Thoracic aorta (tissue), 2 donors: ENCODE measurements at regions not wholly inside any gene's neighbourhood (a gene's known extent, or its start where the extent isn't known, plus 50 kb on each side); places are given as distances from the start of the nearest gene placed in this dataset.

Source experiments
- ATAC-seq: fragments of 150-250 bp; one replicate; pipeline ENCODE4 v1.8.0; 2017; ENCODE audit warnings: low read depth; ENCODE audit not compliant: insufficient number of reproducible peaks, low FRiP score
- DNase-seq: peaks from one replicate; pipeline ENCODE4 v3.0.0-alpha.2; 2020; ENCODE audit warnings: low spot score
- H3K27ac ChIP-seq, 2 donors: fragments of 200-600 bp; sonication (generic); 1 replicate in 1 of 2; 2 replicates in 1 of 2; pipeline ENCODE4 v1.5.1; 2016; ENCODE audit warnings: mild to moderate bottlenecking in 2 of 2, moderate library complexity in 2 of 2
- H3K27me3 ChIP-seq: fragments of 200-600 bp; sonication (generic); replicated peaks from 2 replicates; pipeline ENCODE4 v1.6.0; 2016; ENCODE audit warnings: mild to moderate bottlenecking; ENCODE audit not compliant: insufficient read depth
- H3K36me3 ChIP-seq: fragments of 200-600 bp; sonication (generic); one replicate; pipeline ENCODE4 v1.5.1; 2016
- H3K4me1 ChIP-seq, 2 donors: fragments of 200-600 bp; sonication (generic); 1 replicate in 1 of 2; 2 replicates in 1 of 2; pipeline versions ENCODE4 v1.5.1 to v1.6.0; 2016; ENCODE audit warnings: low read depth in 2 of 2, mild to moderate bottlenecking in 1 of 2; ENCODE audit not compliant: control insufficient read depth in 1 of 2
- H3K4me3 ChIP-seq: fragments of 200-600 bp; sonication (generic); 2 replicates; pipeline ENCODE4 v1.5.1; 2016; ENCODE audit warnings: mild to moderate bottlenecking
- H3K9me3 ChIP-seq: fragments of 200-600 bp; sonication (generic); 2 replicates; pipeline ENCODE4 v1.5.1; 2016
- TF ChIP-seq, protein P1 (sequence below): fragments of 200-600 bp; sonication (generic); IDR thresholded peaks from one replicate; pipeline ENCODE4 v1.5.1; 2019; ENCODE audit warnings: antibody characterized with exemption

DNA sequence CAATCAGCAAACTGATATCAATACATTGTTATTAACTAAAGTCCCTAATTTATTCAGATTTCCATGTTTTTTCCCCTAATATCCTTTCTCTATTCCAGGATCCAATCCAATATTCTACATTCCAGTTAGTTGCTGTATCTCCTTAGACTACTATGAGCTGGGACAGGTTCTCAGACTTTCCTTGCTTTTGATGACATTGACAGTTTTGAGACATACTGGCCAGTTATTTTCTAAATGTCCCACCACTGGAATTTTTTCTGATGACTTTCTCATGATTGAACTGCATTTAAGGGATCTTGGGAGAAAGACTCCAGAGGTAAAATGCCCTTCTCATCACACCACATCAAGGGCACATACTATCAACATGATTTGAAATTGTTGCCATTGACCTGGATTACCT, 177.1 kb upstream of the MAF start:
- no peak overlapping the region for H3K27ac ChIP-seq
- TF ChIP-seq, protein P1, sequence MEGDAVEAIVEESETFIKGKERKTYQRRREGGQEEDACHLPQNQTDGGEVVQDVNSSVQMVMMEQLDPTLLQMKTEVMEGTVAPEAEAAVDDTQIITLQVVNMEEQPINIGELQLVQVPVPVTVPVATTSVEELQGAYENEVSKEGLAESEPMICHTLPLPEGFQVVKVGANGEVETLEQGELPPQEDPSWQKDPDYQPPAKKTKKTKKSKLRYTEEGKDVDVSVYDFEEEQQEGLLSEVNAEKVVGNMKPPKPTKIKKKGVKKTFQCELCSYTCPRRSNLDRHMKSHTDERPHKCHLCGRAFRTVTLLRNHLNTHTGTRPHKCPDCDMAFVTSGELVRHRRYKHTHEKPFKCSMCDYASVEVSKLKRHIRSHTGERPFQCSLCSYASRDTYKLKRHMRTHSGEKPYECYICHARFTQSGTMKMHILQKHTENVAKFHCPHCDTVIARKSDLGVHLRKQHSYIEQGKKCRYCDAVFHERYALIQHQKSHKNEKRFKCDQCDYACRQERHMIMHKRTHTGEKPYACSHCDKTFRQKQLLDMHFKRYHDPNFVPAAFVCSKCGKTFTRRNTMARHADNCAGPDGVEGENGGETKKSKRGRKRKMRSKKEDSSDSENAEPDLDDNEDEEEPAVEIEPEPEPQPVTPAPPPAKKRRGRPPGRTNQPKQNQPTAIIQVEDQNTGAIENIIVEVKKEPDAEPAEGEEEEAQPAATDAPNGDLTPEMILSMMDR, result no peak
- ATAC-seq, result no peak

DNA sequence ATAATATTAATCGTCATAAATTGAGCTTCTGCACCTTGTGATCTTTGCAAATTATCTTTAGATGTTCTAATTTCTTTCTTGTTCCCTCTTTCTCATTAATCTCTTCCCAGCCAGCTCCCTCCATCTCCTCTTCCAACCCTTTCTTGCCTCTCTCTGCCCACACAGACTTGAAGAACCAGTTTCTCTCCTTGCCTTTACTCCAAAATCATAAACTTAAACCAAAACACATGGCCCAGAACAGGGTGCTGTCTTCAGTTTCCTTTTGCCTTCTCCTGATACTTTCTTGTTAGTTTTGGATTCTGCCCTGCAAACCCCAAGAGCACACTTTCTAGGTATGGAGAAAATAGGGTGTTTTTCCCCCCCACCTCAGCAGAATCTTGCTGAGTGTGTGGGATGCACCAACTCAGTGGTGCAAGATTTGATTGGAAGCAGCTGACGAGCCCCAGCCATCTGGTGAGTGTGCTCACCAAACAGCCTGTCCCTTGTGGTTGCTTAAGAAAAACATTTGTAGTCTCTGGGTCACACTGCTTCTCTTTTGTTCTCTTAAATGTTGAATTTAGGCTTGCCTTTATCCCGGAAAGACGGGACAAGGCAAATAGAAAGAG, 175.8 kb upstream of the MAF start:
- Histone ChIP-seq H3K27me3 (no peaks in the 10 kb centered on the region), H3K9me3 (no peaks in the 10 kb centered on the region), H3K4me3 (no peak overlapping the region), H3K4me1 (no peaks in the 10 kb centered on the region), H3K36me3 (no peaks in the 10 kb centered on the region), H3K27ac (no peak overlapping the region)
- TF ChIP-seq, protein P1, result no peak
- no peak for ATAC-seq
- no peak for DNase-seq

More for the DNA sequence above, 177.1 kb upstream of the MAF start:
- Histone ChIP-seq H3K9me3 (no peaks in the 10 kb centered on the region), H3K4me3 (no peak overlapping the region), H3K27me3 (no peaks in the 10 kb centered on the region), H3K36me3 (no peaks in the 10 kb centered on the region), H3K4me1 (no peaks in the 10 kb centered on the region)
- no peak for DNase-seq

DNA sequence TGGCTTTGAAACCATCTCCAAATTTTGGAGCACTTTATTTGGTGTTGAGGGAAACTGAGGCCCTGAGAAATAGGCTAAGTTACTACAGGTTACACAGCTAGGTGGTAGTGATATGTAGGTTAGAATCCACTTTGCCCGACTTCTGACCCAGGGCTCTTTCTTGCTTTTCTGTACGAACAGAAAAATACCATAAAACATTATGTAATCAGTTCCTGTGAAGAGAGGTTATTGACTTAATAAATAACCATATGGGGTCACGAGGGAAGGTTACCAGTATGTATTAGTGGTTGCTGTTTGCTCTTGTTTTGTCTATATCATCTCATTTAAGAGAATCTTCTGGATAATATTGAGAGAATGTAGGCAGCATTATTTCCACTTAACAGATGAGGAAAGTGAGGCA, 172.2 kb upstream of the MAF start:
- no peak overlapping the region for H3K27ac ChIP-seq
- H3K36me3 ChIP-seq, result no peaks in the 10 kb centered on the region
- no peaks in the 10 kb centered on the region for H3K27me3 ChIP-seq
- no peak overlapping the region for H3K4me3 ChIP-seq
- ATAC-seq (no peak), DNase-seq (no peak)
- H3K9me3 ChIP-seq, result no peaks in the 10 kb centered on the region
- TF ChIP-seq, protein P1, result no peak
- H3K4me1 ChIP-seq, result peaks cover 9 to 20% of the 10 kb centered on the region in 2 donors

DNA sequence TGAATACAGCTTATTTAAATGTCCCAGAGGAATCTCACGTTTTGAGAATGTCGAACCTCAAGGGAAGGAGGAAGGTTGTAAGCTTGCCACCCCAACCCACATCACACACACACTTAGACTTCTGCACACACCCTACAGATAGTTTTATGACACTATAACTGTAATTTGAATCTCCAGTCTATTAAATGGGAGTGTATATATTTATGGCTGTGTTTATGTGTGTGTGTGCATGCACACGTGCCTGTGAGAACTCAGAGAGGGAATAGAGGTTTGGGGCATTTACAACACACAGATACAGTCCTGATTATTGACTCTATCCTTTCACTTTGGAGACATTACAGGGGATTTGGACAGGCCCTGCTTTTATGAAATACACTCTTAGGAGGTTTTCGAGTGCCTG, 171.5 kb upstream of the MAF start:
- Histone ChIP-seq H3K4me3 (no peak overlapping the region), H3K36me3 (no peaks in the 10 kb centered on the region), H3K27me3 (no peaks in the 10 kb centered on the region), H3K9me3 (no peaks in the 10 kb centered on the region), H3K4me1 (peaks cover 9 to 26% of the 10 kb centered on the region in 2 donors), H3K27ac (no peak overlapping the region)
- TF ChIP-seq, protein P1, result no peak
- ATAC-seq (no peak), DNase-seq (no peak)

DNA sequence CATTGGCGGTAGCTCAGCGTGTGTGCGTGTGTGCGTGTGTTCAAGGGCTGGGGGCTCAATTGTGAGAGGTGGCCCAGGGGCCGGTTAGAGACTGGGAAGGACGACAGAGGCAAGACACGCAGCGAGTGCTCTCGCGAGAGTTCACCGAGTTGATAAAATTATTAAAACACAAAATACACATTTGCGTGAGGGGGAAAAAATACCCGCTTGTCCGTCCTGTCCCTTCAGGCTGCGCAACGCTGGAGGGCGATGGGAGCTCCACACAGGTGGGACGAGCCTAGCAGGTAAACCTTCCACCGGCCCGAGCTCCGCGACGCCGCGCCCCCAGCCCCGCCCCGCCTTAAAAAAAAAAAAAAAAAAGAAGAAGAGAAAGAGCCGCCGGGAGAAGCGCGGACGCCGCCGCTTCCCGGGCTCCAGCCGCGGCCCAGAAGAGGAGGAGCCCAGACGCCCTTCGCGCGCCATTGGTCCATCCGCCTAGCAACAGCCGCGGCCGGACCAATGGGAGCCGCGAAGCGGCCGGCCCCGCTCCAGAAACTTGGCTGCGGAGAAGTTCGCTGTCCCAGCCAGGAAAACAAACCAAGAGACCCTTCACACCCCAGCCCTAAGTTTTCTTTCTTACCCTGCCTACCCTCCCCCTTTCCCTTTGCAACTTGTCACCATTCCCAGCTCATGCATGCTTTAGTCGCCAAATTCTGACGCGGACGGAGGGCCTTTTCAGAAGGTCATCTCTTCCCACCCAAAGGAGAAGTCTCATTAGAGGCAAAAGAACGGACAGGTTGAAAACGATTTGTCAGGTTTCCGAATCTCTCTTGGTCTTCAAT, 169.9 kb upstream of the MAF start:
- H3K4me1 ChIP-seq, result peaks cover 9 to 26% of the 10 kb centered on the region in 2 donors
- H3K36me3 ChIP-seq, result no peaks in the 10 kb centered on the region
- H3K9me3 ChIP-seq, result no peaks in the 10 kb centered on the region
- ATAC-seq (peak; percentile 66), DNase-seq (peak; percentile 61)
- H3K27me3 ChIP-seq, result no peaks in the 10 kb centered on the region
- TF ChIP-seq, protein P1, result no peak
- peak overlapping the region; percentile 82 for H3K4me3 ChIP-seq
- peak overlapping the region; percentile 75 to 82 for H3K27ac ChIP-seq
